Fibroblast of lung (primary cell): ENCODE measurements at regions not wholly inside any gene's neighbourhood (a gene's known extent, or its start where the extent isn't known, plus 50 kb on each side); places are given as distances from the start of the nearest gene placed in this dataset.
"Not testable (repeated sequence)": the region's sequence is repeated elsewhere in the genome, so short reads cannot be mapped to it uniquely, and the experiment has no call there.

Experiments
- EZH2 ChIP-seq: IDR thresholded peaks from 2 replicates; pipeline ENCODE4 v1.5.1; 2012; ENCODE audit warnings: low read length, control low read depth, mild to moderate bottlenecking; ENCODE audit errors: missing control alignments
- TF ChIP-seq, protein P1 (sequence below), 2 donors: IDR thresholded peaks in 1 of 2; conservative IDR thresholded peaks in 1 of 2; 1 replicate in 1 of 2; 2 replicates in 1 of 2; pipeline ENCODE4 v1.5.1; 2011 to 2012; ENCODE audit warnings: low read length in 2 of 2, control low read depth in 1 of 2, inconsistent platforms in 1 of 2, low read depth in 1 of 2, mild to moderate bottlenecking in 1 of 2

DNA sequence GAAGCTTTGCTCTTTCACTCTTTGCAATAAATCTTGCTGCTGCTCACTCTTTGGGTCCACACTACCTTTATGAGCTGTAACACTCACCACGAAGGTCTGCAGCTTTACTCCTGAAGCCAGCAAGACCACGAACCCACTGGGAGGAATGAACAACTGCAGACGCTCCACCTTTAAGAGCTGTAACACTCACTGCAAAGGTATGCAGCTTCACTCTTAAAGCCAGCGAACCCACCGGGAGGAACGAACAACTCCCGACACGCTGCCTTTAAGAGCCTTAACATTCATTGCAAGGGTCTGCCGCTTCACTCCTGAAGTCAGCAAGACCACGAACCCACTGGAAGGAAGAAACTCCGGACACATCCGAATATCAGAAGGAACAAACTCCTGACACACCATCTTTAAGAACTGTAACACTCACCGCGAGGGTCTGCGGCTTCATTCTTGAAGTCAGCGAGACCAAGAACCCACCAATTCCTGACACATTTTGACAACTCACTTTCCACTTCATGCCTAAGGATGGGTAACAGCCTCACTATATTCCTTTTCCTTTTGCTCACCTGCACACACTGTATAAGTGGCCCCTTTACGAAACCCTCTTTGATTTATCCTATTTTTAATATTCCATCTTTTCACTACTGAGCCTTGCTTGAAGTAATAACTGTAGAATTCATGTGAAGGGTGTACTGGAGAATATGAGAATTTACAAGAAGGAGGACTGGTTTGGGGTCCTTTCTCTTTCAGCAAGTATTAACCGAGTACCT is 103.2 kb downstream of the RGS2 start:
- TF ChIP-seq, protein P1, sequence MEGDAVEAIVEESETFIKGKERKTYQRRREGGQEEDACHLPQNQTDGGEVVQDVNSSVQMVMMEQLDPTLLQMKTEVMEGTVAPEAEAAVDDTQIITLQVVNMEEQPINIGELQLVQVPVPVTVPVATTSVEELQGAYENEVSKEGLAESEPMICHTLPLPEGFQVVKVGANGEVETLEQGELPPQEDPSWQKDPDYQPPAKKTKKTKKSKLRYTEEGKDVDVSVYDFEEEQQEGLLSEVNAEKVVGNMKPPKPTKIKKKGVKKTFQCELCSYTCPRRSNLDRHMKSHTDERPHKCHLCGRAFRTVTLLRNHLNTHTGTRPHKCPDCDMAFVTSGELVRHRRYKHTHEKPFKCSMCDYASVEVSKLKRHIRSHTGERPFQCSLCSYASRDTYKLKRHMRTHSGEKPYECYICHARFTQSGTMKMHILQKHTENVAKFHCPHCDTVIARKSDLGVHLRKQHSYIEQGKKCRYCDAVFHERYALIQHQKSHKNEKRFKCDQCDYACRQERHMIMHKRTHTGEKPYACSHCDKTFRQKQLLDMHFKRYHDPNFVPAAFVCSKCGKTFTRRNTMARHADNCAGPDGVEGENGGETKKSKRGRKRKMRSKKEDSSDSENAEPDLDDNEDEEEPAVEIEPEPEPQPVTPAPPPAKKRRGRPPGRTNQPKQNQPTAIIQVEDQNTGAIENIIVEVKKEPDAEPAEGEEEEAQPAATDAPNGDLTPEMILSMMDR (conservative IDR thresholded peaks at IDR 0.05 in 1 of 2, IDR thresholded peaks at IDR 0.05 in 1 of 2; ENCODE audit: low read depth in 1 of 2, low read length in 2 of 2) = not testable (repeated sequence)
- TF ChIP-seq EZH2 = not testable (repeated sequence)
